WTC11 (cell line): ENCODE measurements at regions not wholly inside any gene's neighbourhood (a gene's known extent, or its start where the extent isn't known, plus 50 kb on each side); places are given as distances from the start of the nearest gene placed in this dataset.

Experiments
- ATAC-seq: fragments of 200-7000 bp; cut with Tn5 transposase; 2 replicates; pipeline ENCODE4 v1.10.0; 2021; ENCODE audit warnings: mild to moderate bottlenecking, moderate library complexity
- CTCF ChIA-PET: fragments of 300-600 bp; sonication (Branson Sonifier 250); formaldehyde crosslinking; loops from one replicate; lab custom pipeline; 2021; ENCODE audit warnings: antibody characterized with exemption; lab: Charles Lee
- POLR2A ChIA-PET: fragments of 350-600 bp; sonication (Branson Sonifier 250); formaldehyde crosslinking; loops from one replicate; lab custom pipeline; 2021; ENCODE audit warnings: antibody characterized with exemption; lab: Charles Lee
- DNase-seq: peaks from one replicate; pipeline ENCODE4 v3.0.0; 2021; ENCODE audit warnings: low spot score
- H3K27ac Mint-ChIP-seq: 2 replicates; pipeline ENCODE4 v1.8.0; 2021; ENCODE audit warnings: mixed read lengths
- H3K27me3 Mint-ChIP-seq: 2 replicates; pipeline ENCODE4 v1.8.0; 2021; ENCODE audit warnings: low read depth, mild to moderate bottlenecking, moderate library complexity, mixed read lengths
- H3K36me3 Mint-ChIP-seq: 2 replicates; pipeline ENCODE4 v1.8.0; 2021; ENCODE audit warnings: mixed read lengths
- H3K4me1 Mint-ChIP-seq: 2 replicates; pipeline ENCODE4 v1.8.0; 2022; ENCODE audit warnings: mixed read lengths
- H3K4me3 Mint-ChIP-seq: 2 replicates; pipeline ENCODE4 v1.8.0; 2021; ENCODE audit warnings: mild to moderate bottlenecking, moderate library complexity, mixed read lengths
- H3K9me3 Mint-ChIP-seq: 2 replicates; pipeline ENCODE4 v1.8.0; 2021; ENCODE audit warnings: mixed read lengths
- CDX4 ChIP-seq: fragments of 250-450 bp; sonication (Bioruptor Pico); IDR thresholded peaks from 2 replicates; pipeline ENCODE4 v1.9.0; 2021; ENCODE audit warnings: moderate library complexity, mild to moderate bottlenecking, inconsistent platforms, borderline replicate concordance
- CREB1 ChIP-seq: sonication (generic); formaldehyde crosslinking; IDR thresholded peaks from 2 replicates; pipeline ENCODE4 v1.8.0; 2023; ENCODE audit warnings: mild to moderate bottlenecking, missing genetic modification reagents
- E2F4 ChIP-seq: sonication (generic); formaldehyde crosslinking; IDR thresholded peaks from 2 replicates; pipeline ENCODE4 v1.8.1; 2022; ENCODE audit warnings: low read depth, mild to moderate bottlenecking, moderate library complexity, missing genetic modification reagents, borderline replicate concordance
- E2F5 ChIP-seq: sonication (generic); formaldehyde crosslinking; IDR thresholded peaks from 2 replicates; pipeline ENCODE4 v1.8.1; 2022; ENCODE audit warnings: mild to moderate bottlenecking, moderate library complexity, missing genetic modification reagents
- FOXK1 ChIP-seq: sonication (generic); formaldehyde crosslinking; IDR thresholded peaks from 2 replicates; pipeline ENCODE4 v1.8.0; 2022; ENCODE audit warnings: mild to moderate bottlenecking, moderate library complexity, missing genetic modification reagents
- FOXP1 ChIP-seq: sonication (generic); formaldehyde crosslinking; IDR thresholded peaks from 2 replicates; pipeline ENCODE4 v1.8.0; 2022; ENCODE audit warnings: missing genetic modification reagents, mild to moderate bottlenecking, moderate library complexity, borderline replicate concordance
- FOXP4 ChIP-seq: sonication (generic); formaldehyde crosslinking; IDR thresholded peaks from 2 replicates; pipeline ENCODE4 v1.8.0; 2022; ENCODE audit warnings: mild to moderate bottlenecking, missing genetic modification reagents
- MYBL2 ChIP-seq: sonication (generic); formaldehyde crosslinking; IDR thresholded peaks from 2 replicates; pipeline ENCODE4 v1.8.1; 2023; ENCODE audit warnings: mild to moderate bottlenecking, moderate library complexity, missing genetic modification reagents
- NFE2L1 ChIP-seq: sonication (generic); formaldehyde crosslinking; IDR thresholded peaks from 2 replicates; pipeline ENCODE4 v1.8.1; 2023; ENCODE audit warnings: missing genetic modification reagents
- NFYB ChIP-seq: sonication (generic); formaldehyde crosslinking; conservative IDR thresholded peaks from 2 replicates; pipeline ENCODE4 v1.8.0; 2022; ENCODE audit warnings: low read depth, missing genetic modification reagents
- NR2C2 ChIP-seq: sonication (generic); formaldehyde crosslinking; IDR thresholded peaks from 2 replicates; pipeline ENCODE4 v1.8.0; 2022; ENCODE audit warnings: mild to moderate bottlenecking, missing genetic modification reagents
- OVOL2 ChIP-seq: fragments of 250-450 bp; sonication (Bioruptor Pico); IDR thresholded peaks from 2 replicates; pipeline ENCODE4 v1.9.0; 2021; ENCODE audit warnings: mild to moderate bottlenecking, borderline replicate concordance
- PREB ChIP-seq: sonication (generic); formaldehyde crosslinking; IDR thresholded peaks from 2 replicates; pipeline ENCODE4 v1.8.1; 2022; ENCODE audit warnings: mild to moderate bottlenecking, missing genetic modification reagents, moderate library complexity, borderline replicate concordance
- TCF7 ChIP-seq: sonication (generic); formaldehyde crosslinking; IDR thresholded peaks from 2 replicates; pipeline ENCODE4 v1.8.0; 2022; ENCODE audit warnings: mild to moderate bottlenecking, low read depth, missing genetic modification reagents, moderate library complexity
- USF1 ChIP-seq: sonication (generic); formaldehyde crosslinking; IDR thresholded peaks from 2 replicates; pipeline ENCODE4 v1.8.0; 2022; ENCODE audit warnings: mild to moderate bottlenecking, missing genetic modification reagents
- ZBTB21 ChIP-seq: sonication (generic); formaldehyde crosslinking; IDR thresholded peaks from 2 replicates; pipeline ENCODE4 v1.8.1; 2023; ENCODE audit warnings: mild to moderate bottlenecking, missing genetic modification reagents, borderline replicate concordance
- ZNF121 ChIP-seq: sonication (generic); formaldehyde crosslinking; IDR thresholded peaks from 2 replicates; pipeline ENCODE4 v1.8.0; 2023; ENCODE audit warnings: missing genetic modification reagents
- ZNF219 ChIP-seq: sonication (generic); formaldehyde crosslinking; IDR thresholded peaks from 2 replicates; pipeline ENCODE4 v1.8.0; 2023; ENCODE audit warnings: missing genetic modification reagents, mild to moderate bottlenecking, borderline replicate concordance
- ZNF232 ChIP-seq: sonication (generic); formaldehyde crosslinking; IDR thresholded peaks from 2 replicates; pipeline ENCODE4 v1.8.0; 2022; ENCODE audit warnings: mild to moderate bottlenecking, missing genetic modification reagents
- ZNF281 ChIP-seq: sonication (generic); formaldehyde crosslinking; IDR thresholded peaks from 2 replicates; pipeline ENCODE4 v1.8.0; 2023; ENCODE audit warnings: mild to moderate bottlenecking, missing genetic modification reagents
- ZNF396 ChIP-seq: fragments of 250-450 bp; sonication (Bioruptor Pico); IDR thresholded peaks from 2 replicates; pipeline ENCODE4 v1.8.0; 2021; ENCODE audit warnings: mild to moderate bottlenecking, moderate library complexity, borderline replicate concordance
- ZNF416 ChIP-seq: fragments of 250-450 bp; sonication (Bioruptor Pico); IDR thresholded peaks from 2 replicates; pipeline ENCODE4 v1.9.0; 2021; ENCODE audit warnings: mild to moderate bottlenecking, inconsistent platforms
- ZNF423 ChIP-seq: fragments of 250-450 bp; sonication (Bioruptor Pico); IDR thresholded peaks from 2 replicates; pipeline ENCODE4 v2.1.2; 2022; ENCODE audit warnings: mild to moderate bottlenecking, moderate library complexity
- ZNF671 ChIP-seq: fragments of 250-450 bp; sonication (Bioruptor Pico); IDR thresholded peaks from 2 replicates; pipeline ENCODE4 v1.8.0; 2021; ENCODE audit warnings: mild to moderate bottlenecking

GRCh38 chr13:38141792-38142191 is 207.9 kb upstream of the UFM1 start:
- TF ChIP-seq ZNF416 (CRISPR knock-in tag) (no peak), ZNF423 (CRISPR knock-in tag) (no peak), ZNF121 (CRISPR knock-in tag) (no peak), ZNF232 (CRISPR knock-in tag) (no peak), ZNF671 (no peak), NR2C2 (no peak), USF1 (CRISPR knock-in tag) (no peak)
- TF ChIP-seq, all 79 proteins: peak for 0
- Mint-ChIP-seq H3K9me3 (peaks cover 12% of the 10 kb centered on the region; the same call in 1 of the 2 replicates), H3K27me3 (no peaks in the 10 kb centered on the region), H3K4me3 (no peak overlapping the region), H3K4me1 (no peaks in the 10 kb centered on the region), H3K27ac (no peak overlapping the region), H3K36me3 (no peaks in the 10 kb centered on the region)
- POLR2A ChIA-PET: no interaction called here
- ATAC-seq (no peak), DNase-seq (no peak)
- CTCF ChIA-PET: no interaction called here

GRCh38 chr13:38135592-38135991 is 214.1 kb upstream of the UFM1 start:
- TF ChIP-seq E2F5 (CRISPR knock-in tag): no peak
- ChIA-PET POLR2A (no interaction called here), CTCF (no interaction called here)
- Mint-ChIP-seq H3K4me1 (no peaks in the 10 kb centered on the region), H3K36me3 (no peaks in the 10 kb centered on the region), H3K27ac (no peak overlapping the region), H3K9me3 (peaks cover 25% of the 10 kb centered on the region), H3K4me3 (no peak overlapping the region), H3K27me3 (no peaks in the 10 kb centered on the region)
- no peak for DNase-seq
- no peak for ATAC-seq

- no peaks in the 10 kb centered on the region for H3K4me1 Mint-ChIP-seq
Measured at GRCh38 chr13:38121267-38121666, 228.4 kb upstream of the UFM1 start.

More at GRCh38 chr13:38121267-38121666, 228.4 kb upstream of the UFM1 start:
- H3K27me3 Mint-ChIP-seq: no peaks in the 10 kb centered on the region
- H3K36me3 Mint-ChIP-seq: no peaks in the 10 kb centered on the region
- ATAC-seq: no peak
- CTCF ChIA-PET: no interaction called here
- 0 out of 2 replicates have a peak, but pooled peaks cover 4% of the 10 kb centered on the region for H3K9me3 Mint-ChIP-seq
- DNase-seq: no peak
- POLR2A ChIA-PET: no interaction called here
- no peak for TF ChIP-seq CREB1 (CRISPR knock-in tag)
- no peak for TF ChIP-seq FOXP4 (CRISPR knock-in tag)
- no peak for TF ChIP-seq ZNF423 (CRISPR knock-in tag)
- TF ChIP-seq NFE2L1 (CRISPR knock-in tag): no peak
- TF ChIP-seq FOXP1 (CRISPR knock-in tag): no peak
- TF ChIP-seq FOXK1 (CRISPR knock-in tag): no peak
- no peak for TF ChIP-seq ZNF281
- TF ChIP-seq NFYB (CRISPR knock-in tag): no peak
- TF ChIP-seq OVOL2 (CRISPR knock-in tag): no peak
- no peak for TF ChIP-seq ZNF396
- no peak for TF ChIP-seq ZNF219 (CRISPR knock-in tag)
- TF ChIP-seq MYBL2 (CRISPR knock-in tag): no peak
- TF ChIP-seq CDX4 (CRISPR knock-in tag): no peak
- no peak for TF ChIP-seq ZBTB21 (CRISPR knock-in tag)
- no peak for TF ChIP-seq TCF7 (CRISPR knock-in tag)
- no peak for TF ChIP-seq PREB
- TF ChIP-seq E2F4 (CRISPR knock-in tag): no peak
- no peak overlapping the region for H3K27ac Mint-ChIP-seq
- H3K4me3 Mint-ChIP-seq: no peak overlapping the region
